ENCODE measurements at regions not wholly inside any gene's neighbourhood (a gene's known extent, or its start where the extent isn't known, plus 50 kb on each side); places are given as distances from the start of the nearest gene placed in this dataset.

DNA sequence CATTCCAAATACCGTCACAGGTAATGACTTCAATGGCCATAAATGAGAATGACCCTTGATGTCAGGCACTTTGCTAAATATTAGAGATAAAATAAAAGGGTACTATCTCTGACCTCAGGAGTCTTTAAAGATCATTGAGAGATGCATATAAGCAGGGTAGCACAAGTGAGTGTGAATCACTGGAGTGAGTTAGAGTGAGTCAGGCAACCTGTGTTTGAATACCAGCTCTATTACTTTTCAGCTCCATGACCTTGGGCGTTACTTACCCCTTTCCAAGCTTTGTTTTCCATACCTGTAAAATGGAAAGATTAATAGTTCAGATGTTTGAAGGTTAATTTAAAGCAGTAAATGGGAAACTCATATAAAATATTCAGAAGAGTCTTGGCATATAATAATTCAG lies 1058.0 kb upstream of the ADGRL4 start:
- TF ChIP-seq, protein P1, sequence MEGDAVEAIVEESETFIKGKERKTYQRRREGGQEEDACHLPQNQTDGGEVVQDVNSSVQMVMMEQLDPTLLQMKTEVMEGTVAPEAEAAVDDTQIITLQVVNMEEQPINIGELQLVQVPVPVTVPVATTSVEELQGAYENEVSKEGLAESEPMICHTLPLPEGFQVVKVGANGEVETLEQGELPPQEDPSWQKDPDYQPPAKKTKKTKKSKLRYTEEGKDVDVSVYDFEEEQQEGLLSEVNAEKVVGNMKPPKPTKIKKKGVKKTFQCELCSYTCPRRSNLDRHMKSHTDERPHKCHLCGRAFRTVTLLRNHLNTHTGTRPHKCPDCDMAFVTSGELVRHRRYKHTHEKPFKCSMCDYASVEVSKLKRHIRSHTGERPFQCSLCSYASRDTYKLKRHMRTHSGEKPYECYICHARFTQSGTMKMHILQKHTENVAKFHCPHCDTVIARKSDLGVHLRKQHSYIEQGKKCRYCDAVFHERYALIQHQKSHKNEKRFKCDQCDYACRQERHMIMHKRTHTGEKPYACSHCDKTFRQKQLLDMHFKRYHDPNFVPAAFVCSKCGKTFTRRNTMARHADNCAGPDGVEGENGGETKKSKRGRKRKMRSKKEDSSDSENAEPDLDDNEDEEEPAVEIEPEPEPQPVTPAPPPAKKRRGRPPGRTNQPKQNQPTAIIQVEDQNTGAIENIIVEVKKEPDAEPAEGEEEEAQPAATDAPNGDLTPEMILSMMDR (conservative IDR thresholded peaks at IDR 0.05; ENCODE audit: low read length): no peak
- TF ChIP-seq EZH2phosphoT487 (IDR thresholded peaks at IDR 0.05; ENCODE audit: borderline replicate concordance, low read depth, low read length): no peak
